HG02852 (cell line): ENCODE measurements at regions not wholly inside any gene's neighbourhood (a gene's known extent, or its start where the extent isn't known, plus 50 kb on each side); places are given as distances from the start of the nearest gene placed in this dataset.

Source experiments
- ATAC-seq: cut with Tn5 transposase; IDR thresholded peaks from one replicate; pipeline ENCODE4 v1.9.1; 2021; ENCODE audit warnings: mild to moderate bottlenecking, moderate library complexity; ENCODE audit not compliant: unreplicated experiment

- ATAC-seq: no peak
Measured at GRCh38 chr9:92186631-92187030, 71.4 kb upstream of the SPTLC1 start.

GRCh38 chr9:92185681-92186080, 70.5 kb upstream of the SPTLC1 start:
- ATAC-seq: no peak

GRCh38 chr9:92185096-92185495, 69.9 kb upstream of the SPTLC1 start:
- no peak for ATAC-seq

GRCh38 chr9:92184041-92184564, 68.9 kb upstream of the SPTLC1 start:
- no peak for ATAC-seq

GRCh38 chr9:92183449-92183848, 68.2 kb upstream of the SPTLC1 start:
- ATAC-seq: no peak

- ATAC-seq: no peak
Measured at GRCh38 chr9:92181296-92181695, 66.1 kb upstream of the SPTLC1 start.

GRCh38 chr9:92180669-92181181, 65.5 kb upstream of the SPTLC1 start:
- no peak for ATAC-seq

- ATAC-seq: no peak
Measured at GRCh38 chr9:92180002-92180400, 64.8 kb upstream of the SPTLC1 start.

- ATAC-seq: no peak
Measured at GRCh38 chr9:92179286-92180001, 64.2 kb upstream of the SPTLC1 start.

- no peak for ATAC-seq
Measured at GRCh38 chr9:92177591-92177990, 62.4 kb upstream of the SPTLC1 start.

- no peak for ATAC-seq
Measured at GRCh38 chr9:92176800-92177185, 61.6 kb upstream of the SPTLC1 start.

- no peak for ATAC-seq
Measured at GRCh38 chr9:92176068-92176799, 61.0 kb upstream of the SPTLC1 start.

- ATAC-seq: no peak
Measured at GRCh38 chr9:92175441-92175840, 60.2 kb upstream of the SPTLC1 start.

GRCh38 chr9:92173318-92173717, 58.1 kb upstream of the SPTLC1 start:
- no peak for ATAC-seq

- no peak for ATAC-seq
Measured at GRCh38 chr9:92171822-92172221, 56.6 kb upstream of the SPTLC1 start.

GRCh38 chr9:92171281-92171680, 56.1 kb upstream of the SPTLC1 start:
- ATAC-seq: no peak

- ATAC-seq: no peak
Measured at GRCh38 chr9:92170848-92171247, 55.6 kb upstream of the SPTLC1 start.

GRCh38 chr9:92165484-92165883, 50.3 kb upstream of the SPTLC1 start:
- peak; percentile 51 for ATAC-seq
